Breast epithelium (tissue), 3 donors: ENCODE measurements at regions not wholly inside any gene's neighbourhood (a gene's known extent, or its start where the extent isn't known, plus 50 kb on each side); places are given as distances from the start of the nearest gene placed in this dataset.

ENCODE experiments used
- POLR2A ChIP-seq: fragments of 450-650 bp; IDR thresholded peaks from one replicate; pipeline ENCODE4 v1.6.1; 2016; ENCODE audit warnings: antibody characterized with exemption, mild to moderate bottlenecking, moderate library complexity
- TF ChIP-seq, protein P1 (sequence below), 3 donors: fragments of 450-650 bp; IDR thresholded peaks; one replicate each; pipeline ENCODE4 v1.5.1; 2016 to 2017; ENCODE audit warnings: antibody characterized with exemption in 3 of 3, mild to moderate bottlenecking in 3 of 3, moderate library complexity in 3 of 3

- no peak for TF ChIP-seq POLR2A
- TF ChIP-seq, protein P1, sequence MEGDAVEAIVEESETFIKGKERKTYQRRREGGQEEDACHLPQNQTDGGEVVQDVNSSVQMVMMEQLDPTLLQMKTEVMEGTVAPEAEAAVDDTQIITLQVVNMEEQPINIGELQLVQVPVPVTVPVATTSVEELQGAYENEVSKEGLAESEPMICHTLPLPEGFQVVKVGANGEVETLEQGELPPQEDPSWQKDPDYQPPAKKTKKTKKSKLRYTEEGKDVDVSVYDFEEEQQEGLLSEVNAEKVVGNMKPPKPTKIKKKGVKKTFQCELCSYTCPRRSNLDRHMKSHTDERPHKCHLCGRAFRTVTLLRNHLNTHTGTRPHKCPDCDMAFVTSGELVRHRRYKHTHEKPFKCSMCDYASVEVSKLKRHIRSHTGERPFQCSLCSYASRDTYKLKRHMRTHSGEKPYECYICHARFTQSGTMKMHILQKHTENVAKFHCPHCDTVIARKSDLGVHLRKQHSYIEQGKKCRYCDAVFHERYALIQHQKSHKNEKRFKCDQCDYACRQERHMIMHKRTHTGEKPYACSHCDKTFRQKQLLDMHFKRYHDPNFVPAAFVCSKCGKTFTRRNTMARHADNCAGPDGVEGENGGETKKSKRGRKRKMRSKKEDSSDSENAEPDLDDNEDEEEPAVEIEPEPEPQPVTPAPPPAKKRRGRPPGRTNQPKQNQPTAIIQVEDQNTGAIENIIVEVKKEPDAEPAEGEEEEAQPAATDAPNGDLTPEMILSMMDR (IDR thresholded peaks at IDR 0.05), result no peak
These were observed 292.5 kb upstream of the CELF2 start for GRCh38 chr10:10725196-10725595.
